Testis (tissue), 2 donors: ENCODE measurements at regions not wholly inside any gene's neighbourhood (a gene's known extent, or its start where the extent isn't known, plus 50 kb on each side); places are given as distances from the start of the nearest gene placed in this dataset.

ENCODE experiments used
- POLR2A ChIP-seq: fragments of 450-650 bp; IDR thresholded peaks from one replicate; pipeline ENCODE4 v1.6.1; 2017; ENCODE audit warnings: antibody characterized with exemption, mild to moderate bottlenecking, moderate library complexity
- TF ChIP-seq, protein P1 (sequence below), 3 experiments: fragments of 450-650 bp in 2 of 3; fragments of 200-600 bp in 1 of 3; sonication (generic) in 1 of 3; IDR thresholded peaks; one replicate each; pipeline ENCODE4 v1.5.1; 2016 to 2019; ENCODE audit warnings: antibody characterized with exemption in 3 of 3, mild to moderate bottlenecking in 2 of 3, moderate library complexity in 1 of 3

DNA sequence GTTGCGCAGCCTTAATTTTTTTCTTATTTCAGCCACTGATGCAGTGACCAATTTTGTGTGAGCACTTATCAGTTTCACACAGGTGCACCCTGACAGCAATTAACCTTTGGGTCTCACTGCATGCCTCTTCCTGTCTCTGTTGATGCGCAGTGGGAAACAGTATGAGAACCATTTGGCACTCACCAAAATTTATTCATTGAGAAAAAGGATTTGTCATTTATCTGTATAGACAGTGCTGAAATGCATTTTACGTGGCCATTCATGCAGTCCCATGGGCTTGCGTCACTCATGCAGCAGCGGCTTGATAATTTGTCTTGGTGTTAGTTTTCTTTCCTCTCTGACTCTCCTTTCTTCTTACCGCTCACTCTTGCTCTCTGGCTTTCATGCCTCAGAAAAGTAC lies 157.5 kb downstream of the C12orf75 start:
- TF ChIP-seq, protein P1, sequence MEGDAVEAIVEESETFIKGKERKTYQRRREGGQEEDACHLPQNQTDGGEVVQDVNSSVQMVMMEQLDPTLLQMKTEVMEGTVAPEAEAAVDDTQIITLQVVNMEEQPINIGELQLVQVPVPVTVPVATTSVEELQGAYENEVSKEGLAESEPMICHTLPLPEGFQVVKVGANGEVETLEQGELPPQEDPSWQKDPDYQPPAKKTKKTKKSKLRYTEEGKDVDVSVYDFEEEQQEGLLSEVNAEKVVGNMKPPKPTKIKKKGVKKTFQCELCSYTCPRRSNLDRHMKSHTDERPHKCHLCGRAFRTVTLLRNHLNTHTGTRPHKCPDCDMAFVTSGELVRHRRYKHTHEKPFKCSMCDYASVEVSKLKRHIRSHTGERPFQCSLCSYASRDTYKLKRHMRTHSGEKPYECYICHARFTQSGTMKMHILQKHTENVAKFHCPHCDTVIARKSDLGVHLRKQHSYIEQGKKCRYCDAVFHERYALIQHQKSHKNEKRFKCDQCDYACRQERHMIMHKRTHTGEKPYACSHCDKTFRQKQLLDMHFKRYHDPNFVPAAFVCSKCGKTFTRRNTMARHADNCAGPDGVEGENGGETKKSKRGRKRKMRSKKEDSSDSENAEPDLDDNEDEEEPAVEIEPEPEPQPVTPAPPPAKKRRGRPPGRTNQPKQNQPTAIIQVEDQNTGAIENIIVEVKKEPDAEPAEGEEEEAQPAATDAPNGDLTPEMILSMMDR (IDR thresholded peaks at IDR 0.05) = no peak
- TF ChIP-seq POLR2A = no peak
